HG03097 (cell line): ENCODE measurements at regions not wholly inside any gene's neighbourhood (a gene's known extent, or its start where the extent isn't known, plus 50 kb on each side); places are given as distances from the start of the nearest gene placed in this dataset.
"Not testable (repeated sequence)": the region's sequence is repeated elsewhere in the genome, so short reads cannot be mapped to it uniquely, and the experiment has no call there.

ENCODE experiments used
- ATAC-seq: cut with Tn5 transposase; IDR thresholded peaks from one replicate; pipeline ENCODE4 v1.9.1; 2021; ENCODE audit not compliant: unreplicated experiment, low FRiP score

DNA sequence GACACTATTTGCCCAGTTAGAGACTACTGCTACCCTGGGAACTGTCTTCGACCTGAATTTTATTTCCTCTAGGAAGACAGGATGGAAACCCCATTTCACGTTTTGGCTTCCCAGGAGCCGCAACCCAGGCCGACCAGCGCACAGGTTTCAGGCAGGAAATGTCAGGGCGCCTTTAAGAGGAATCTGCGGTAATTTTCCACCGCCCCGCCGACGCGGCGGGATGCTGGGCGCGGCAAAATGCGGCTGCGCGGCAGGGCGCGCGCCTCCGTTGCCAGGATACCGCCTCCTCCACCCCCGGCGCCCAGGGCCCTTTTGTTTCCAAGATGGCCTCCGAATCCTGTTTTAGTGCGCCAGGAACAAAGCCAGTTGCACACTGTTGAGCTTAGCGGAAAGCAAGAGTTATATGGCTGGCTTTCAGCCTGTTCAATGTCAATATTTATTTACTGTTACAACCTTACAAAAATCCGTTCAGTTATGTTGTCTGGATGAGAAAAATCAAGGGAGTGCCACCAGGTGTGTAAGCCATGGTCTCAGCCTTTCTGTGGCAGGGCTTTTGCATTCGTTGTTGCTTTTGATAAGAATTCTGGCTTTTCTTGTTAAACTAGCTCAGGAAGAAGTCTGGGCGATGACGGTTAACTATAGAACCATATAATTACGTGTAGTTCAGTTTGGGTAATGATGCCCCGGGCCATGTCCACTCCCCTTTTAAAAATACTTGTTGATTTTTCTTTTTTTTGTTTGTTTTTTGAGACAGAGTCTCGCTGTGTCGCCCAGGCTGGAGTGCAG is 79.7 kb upstream of the CHD2 start:
- ATAC-seq, result peak; percentile 75

DNA sequence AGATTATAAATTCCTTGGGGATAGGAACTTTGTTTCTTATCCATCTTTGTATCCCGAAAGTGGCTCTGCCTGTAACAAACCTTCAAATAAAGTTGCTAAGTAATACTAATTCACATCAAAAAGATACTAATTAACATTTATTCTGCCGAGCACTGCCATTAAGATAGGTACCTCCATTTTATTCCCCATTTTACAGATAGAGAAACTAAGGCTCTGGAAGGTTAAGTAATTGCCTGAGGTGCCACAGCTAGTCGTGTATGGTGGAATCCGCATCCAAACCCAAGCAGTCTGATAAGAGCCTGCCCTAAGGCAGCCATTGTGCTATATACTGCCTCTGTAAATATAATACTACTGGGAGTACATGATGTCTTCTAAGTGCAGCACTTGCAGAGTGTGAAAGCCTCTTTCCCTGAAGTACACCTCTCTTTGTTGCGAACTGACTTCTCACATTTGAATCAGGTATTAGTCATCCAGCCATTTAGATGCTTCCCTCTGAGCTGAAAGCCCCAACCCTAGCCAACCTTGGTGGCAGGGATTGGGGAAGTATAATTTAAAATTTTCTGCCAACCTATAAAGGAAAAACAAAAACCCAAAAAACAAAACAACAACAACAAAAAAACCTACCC is 78.5 kb upstream of the CHD2 start:
- no peak for ATAC-seq

GRCh38 chr15:92822216-92823144 is 77.6 kb upstream of the CHD2 start:
- ATAC-seq, result no peak

DNA sequence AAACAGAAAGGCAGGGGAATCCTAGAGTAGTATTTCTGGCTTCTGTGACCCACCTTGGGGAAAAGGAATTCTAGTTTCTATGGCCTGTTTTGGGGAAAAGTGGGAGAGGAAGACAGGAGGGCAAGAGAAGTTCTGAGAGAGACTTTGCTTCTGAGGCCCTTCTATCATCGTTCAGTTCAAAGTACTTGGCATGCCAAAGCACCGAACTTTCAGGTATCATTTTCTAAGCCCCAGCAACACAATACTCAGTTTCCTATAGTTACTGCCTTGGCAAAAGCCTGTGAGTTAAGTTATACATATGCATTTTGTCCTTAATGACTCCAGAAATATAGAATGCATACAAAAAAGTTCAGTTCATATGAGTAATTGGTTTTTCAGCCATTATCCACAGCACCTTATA is 74.1 kb upstream of the CHD2 start:
- ATAC-seq, result no peak

DNA sequence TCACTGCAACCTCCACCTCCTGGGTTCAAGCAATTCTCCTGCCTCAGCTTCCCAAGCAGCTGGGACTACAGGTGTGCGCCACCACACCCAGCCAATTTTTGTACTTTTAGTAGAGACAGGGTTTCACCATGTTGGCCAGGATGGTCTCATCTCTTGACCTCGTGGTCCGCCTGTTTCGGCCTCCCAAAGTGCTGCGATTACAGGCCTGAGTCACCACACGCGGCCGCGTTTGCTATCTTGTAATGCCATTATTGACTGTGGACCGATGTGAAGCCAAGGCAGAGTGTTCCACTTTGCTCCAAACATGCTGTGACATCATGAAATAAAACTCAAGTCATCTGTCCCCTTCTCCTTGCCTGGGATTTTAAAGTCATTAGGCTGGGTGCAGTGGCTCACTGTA is 72.1 kb upstream of the CHD2 start:
- ATAC-seq, result not testable (repeated sequence)

DNA sequence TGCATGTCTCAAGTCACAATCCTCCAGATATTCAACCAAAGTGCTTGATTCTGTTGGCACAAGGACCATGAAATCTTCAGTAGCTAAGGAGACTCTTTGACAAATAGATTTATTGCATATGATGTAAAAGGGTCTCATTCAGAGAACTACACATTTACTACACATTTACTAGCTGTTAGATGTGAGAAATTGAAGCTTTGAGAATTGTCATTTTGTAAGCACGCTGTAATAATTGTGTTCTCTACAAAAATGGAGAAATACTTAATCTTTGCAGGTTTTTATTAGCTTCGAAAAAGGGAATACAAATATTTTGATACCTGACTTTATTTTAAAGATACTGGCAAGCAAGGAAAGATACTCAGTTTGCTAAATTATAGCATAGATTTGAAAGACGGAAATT is 70.2 kb upstream of the CHD2 start:
- no peak for ATAC-seq

DNA sequence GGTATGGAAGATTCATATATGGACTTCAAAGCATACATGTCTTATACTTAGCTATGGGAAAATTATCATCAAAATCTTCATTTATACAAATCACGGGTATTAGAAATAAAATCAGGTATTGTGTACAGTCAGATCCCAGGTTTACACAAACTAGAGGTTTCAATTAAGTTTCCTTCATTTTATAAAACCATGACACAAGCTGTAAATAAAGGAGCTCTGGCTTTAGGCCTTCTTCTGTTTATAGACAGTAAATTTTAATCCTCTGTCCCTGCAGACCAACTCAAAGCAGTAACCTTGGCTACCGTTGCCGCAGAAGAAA is 68.8 kb upstream of the CHD2 start:
- no peak for ATAC-seq

- ATAC-seq, result peak; percentile 96
Observed at GRCh38 chr15:92831655-92832328, 68.3 kb upstream of the CHD2 start.

- no peak for ATAC-seq
Observed at GRCh38 chr15:92833106-92833433, 67.1 kb upstream of the CHD2 start.

DNA sequence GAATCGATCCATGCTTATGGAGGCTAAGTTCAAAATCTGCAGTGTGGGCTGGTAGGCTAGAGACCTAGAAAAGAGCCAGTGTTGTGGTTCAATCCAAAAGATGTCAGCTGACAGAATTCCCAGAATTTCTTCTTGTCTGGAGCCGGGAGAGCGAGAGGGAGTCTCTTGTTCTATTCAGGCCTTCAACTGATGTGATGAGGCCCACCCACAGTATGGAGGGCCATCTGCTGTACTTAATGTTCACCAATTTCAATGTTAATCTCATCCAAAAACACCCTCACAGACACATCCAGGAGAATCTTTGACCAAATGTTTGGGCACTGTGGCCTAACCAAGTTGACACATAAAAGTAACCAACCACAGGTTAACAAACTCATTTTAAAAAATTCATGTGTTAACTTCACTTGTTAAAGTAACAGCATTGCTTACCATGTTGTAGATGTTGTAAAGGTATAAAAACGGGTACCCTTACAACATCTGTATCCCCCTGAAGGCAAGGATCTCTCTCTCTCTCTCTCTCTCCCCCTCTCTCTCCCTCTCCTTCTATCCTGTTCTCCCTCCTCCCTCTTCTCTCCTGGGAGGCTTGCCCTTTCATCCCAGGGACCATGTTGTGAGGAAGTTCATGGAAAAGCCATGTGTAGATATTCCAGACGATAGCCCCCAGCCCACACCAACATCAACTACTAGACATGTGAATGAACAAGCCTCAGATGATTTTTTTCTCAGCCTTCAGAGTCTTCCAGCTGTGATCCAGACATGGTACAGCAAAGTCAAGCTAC is 66.4 kb upstream of the CHD2 start:
- ATAC-seq, result no peak

- peak; percentile 64 for ATAC-seq
Observed at GRCh38 chr15:92839696-92840095, 60.4 kb upstream of the CHD2 start.

DNA sequence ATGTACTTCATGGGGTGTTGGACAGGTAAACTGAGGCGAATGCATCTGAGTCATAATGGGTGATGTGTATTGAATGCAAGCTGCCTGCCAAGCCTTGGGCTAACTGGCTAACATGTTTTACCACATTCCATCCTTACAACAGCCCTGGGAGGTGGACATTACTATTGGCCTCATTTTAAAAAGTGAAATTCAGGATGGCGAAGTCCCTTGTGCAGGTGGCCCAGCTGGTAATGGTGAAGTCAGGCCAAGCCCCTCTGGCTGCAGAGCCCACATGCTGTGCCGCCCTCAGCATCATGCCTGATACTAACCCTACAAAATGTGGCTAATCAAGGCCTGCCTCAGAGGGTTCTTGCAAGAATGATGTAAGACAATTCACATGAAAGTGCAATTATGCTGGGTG is 60.0 kb upstream of the CHD2 start:
- ATAC-seq, result no peak

DNA sequence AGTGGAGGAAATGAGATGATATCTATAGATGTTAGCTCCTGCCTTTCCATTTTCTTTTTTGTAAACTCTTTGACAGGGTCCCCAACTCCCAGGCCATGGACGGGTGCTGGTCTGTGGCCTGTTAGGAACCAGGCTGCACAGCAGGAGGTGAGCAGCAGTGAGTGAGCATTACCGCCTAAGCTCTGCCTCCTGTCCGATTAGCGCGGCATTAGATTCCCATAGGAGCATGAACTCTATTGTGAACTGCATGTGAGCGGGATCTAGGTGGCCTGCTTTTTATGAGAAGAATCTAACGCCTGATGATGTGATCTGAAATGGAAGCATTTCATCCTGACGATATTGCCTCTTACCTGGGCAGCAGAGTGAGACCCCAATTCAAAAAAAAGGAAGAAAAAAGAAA is 56.8 kb upstream of the CHD2 start:
- ATAC-seq, result no peak

DNA sequence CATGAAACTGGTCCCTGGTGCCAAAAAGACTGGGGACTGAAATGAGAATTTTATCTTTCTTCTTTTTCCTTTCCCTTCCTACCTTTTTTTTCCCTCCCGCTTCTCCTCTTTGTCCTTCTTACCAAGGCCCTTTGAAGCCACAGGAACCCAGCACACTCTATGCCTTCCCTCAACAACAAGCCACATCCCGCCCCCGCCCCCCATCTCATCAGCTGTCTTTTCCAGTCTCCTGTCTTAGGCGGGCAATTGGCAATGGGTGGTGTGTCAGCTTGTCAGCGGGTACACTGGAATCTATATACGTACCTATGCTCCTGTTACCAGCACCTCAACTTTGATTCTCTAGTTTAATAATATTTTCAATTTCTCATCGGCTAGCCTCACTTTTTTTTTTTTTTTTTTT is 56.3 kb upstream of the CHD2 start:
- ATAC-seq, result no peak

DNA sequence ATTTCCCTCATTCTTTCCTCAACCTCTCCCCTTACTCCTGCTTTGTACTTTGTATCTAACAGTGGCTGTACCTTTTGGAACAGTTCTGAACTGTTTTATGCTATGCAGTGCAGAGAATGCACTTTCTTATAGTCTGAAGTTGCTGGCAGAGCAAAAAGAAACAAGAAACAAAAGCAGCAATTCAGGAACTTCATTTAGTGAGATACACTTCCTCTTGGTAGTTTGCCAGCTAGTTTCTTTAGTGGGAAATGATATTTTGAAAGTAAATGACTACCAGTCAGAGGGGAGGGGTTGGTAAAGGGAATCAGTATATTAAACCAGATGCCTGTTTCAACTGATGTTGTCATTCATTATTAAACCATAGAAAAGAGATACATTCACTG is 55.0 kb upstream of the CHD2 start:
- no peak for ATAC-seq

- ATAC-seq, result no peak
Observed at GRCh38 chr15:92846741-92847140, 53.4 kb upstream of the CHD2 start.

- no peak for ATAC-seq
Observed at GRCh38 chr15:92847841-92848240, 52.3 kb upstream of the CHD2 start.

DNA sequence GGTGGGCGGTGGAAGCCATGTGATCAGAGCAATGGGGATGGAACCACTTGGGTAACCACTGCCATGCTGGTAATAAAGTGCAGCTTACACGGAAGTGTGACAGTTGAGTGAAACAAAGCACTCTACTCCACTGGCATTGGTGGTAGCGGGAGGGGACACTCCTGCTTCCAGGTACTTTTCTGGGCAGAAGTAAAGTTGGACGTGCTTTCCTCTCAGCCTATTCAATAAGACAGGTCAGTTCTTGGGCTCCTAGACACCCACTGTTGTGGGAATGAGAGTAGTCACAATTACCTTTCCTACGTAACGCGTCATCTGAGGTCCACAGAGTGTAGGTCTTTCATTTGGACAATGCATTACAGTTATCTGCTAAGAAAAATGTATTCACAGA is 51.7 kb upstream of the CHD2 start:
- ATAC-seq, result no peak

DNA sequence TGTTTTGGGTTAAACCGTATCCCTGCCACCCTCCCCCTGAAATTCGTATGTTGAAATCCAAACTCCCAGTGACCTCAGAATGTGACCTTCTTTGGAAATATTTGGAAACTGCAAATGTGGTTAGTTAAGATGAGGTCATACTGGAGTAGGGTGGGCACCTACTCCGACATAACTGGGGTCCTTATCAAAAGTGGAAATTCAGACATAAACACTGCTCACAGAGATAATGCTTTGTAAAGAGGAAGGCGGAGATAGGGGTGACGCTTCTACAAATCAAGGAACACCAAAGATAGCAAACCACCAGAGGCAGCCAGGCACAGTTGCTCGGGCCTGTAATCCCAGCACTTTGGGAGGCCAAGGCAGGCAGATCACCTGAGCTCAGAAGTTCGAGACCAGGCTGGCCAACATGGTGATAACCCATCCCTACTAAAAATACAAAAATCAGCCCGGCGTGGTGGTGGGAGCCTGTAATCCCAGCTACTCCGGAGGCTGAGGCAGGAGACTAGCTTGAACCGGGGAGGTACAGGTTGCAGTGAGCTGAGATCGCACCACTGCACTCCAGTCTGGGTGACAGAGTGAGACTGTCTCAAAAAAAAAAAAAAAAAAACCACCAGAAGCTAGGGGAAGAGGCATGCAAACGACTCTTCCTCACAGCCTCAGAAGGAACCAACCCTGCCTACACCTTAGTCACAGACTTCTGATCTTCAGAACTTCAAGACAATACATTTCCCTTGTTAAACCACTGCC is 51.1 kb upstream of the CHD2 start:
- ATAC-seq, result peak; percentile 52

GRCh38 chr15:92850218-92850617 is 49.9 kb upstream of the CHD2 start:
- not testable (repeated sequence) for ATAC-seq
